Upper lobe of right lung (tissue), 1 donor: ENCODE measurements at regions not wholly inside any gene's neighbourhood (a gene's known extent, or its start where the extent isn't known, plus 50 kb on each side); places are given as distances from the start of the nearest gene placed in this dataset.
"Not testable (repeated sequence)": the region's sequence is repeated elsewhere in the genome, so short reads cannot be mapped to it uniquely, and the experiment has no call there.

Experiments
- ATAC-seq: fragments of 200-7000 bp; cut with Tn5 transposase; one replicate; pipeline ENCODE4 v1.9.1; 2020; ENCODE audit warnings: mild to moderate bottlenecking, moderate library complexity
- DNase-seq: peaks from one replicate; pipeline ENCODE4 v3.0.0-alpha.2; 2020
- H3K27ac ChIP-seq: fragments of 200-600 bp; one replicate; pipeline ENCODE4 v1.8.0; 2022
- H3K27me3 ChIP-seq: fragments of 200-600 bp; one replicate; pipeline ENCODE4 v1.8.0; 2022; ENCODE audit warnings: mild to moderate bottlenecking
- H3K36me3 ChIP-seq: fragments of 200-600 bp; one replicate; pipeline ENCODE4 v1.8.0; 2022
- H3K4me1 ChIP-seq: fragments of 200-600 bp; one replicate; pipeline ENCODE4 v1.8.0; 2022
- H3K4me3 ChIP-seq: fragments of 200-600 bp; one replicate; pipeline ENCODE4 v1.8.0; 2022; ENCODE audit warnings: mild to moderate bottlenecking
- H3K9me3 ChIP-seq: fragments of 200-600 bp; one replicate; pipeline ENCODE4 v1.8.0; 2022
- intact Hi-C: fragments of 100-400 bp; cut with DNase I; formaldehyde crosslinking; loops from one replicate; pipeline ENCODE4 v1.11.0; 2022
- TF ChIP-seq, protein P1 (sequence below): fragments of 200-600 bp; IDR thresholded peaks from one replicate; pipeline ENCODE4 v1.8.0; 2022; ENCODE audit warnings: antibody characterized with exemption
- donor health status: DM: no; HTN: yes; CAD: no; lungs with severe emphysema.

DNA sequence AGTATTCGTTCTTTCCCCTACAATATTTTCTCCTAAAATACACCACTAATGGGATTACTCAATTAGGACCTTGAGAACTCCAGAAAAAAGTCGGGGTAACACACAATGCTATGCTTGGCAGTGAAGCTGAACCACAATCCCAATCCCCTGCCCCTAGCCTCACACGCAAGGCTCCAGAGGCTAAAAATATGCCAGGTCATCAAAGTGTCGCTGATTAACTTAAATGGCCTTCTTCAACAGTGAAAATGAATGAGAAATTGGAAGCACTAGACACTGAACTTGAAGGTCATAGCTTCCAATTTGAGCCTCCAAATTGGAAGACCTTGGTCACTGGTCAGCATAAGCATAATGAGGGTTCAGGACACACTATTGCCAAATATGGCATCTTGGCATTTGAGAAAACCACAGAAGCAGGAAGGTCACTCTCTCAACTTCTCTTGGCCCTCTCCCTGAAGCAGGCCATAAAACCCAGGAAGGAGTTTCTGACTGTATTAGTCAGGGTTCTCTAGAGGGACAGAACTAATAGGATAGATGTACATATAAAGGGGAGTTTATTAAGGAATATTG is 86.0 kb upstream of the SATB2 start:
- no peak overlapping the region for H3K27ac ChIP-seq
- no peak for DNase-seq
- intact Hi-C loops, result no loop called here
- no peak overlapping the region for H3K4me3 ChIP-seq
- no peaks in the 10 kb centered on the region for H3K4me1 ChIP-seq
- ATAC-seq, result no peak
- H3K36me3 ChIP-seq, result no peaks in the 10 kb centered on the region
- TF ChIP-seq, protein P1, sequence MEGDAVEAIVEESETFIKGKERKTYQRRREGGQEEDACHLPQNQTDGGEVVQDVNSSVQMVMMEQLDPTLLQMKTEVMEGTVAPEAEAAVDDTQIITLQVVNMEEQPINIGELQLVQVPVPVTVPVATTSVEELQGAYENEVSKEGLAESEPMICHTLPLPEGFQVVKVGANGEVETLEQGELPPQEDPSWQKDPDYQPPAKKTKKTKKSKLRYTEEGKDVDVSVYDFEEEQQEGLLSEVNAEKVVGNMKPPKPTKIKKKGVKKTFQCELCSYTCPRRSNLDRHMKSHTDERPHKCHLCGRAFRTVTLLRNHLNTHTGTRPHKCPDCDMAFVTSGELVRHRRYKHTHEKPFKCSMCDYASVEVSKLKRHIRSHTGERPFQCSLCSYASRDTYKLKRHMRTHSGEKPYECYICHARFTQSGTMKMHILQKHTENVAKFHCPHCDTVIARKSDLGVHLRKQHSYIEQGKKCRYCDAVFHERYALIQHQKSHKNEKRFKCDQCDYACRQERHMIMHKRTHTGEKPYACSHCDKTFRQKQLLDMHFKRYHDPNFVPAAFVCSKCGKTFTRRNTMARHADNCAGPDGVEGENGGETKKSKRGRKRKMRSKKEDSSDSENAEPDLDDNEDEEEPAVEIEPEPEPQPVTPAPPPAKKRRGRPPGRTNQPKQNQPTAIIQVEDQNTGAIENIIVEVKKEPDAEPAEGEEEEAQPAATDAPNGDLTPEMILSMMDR, result no peak
- no peaks in the 10 kb centered on the region for H3K9me3 ChIP-seq
- H3K27me3 ChIP-seq, result no peaks in the 10 kb centered on the region

GRCh38 chr2:199535445-199536177 is 77.9 kb upstream of the SATB2 start:
- DNase-seq, result no peak
- intact Hi-C loops, result no loop called here
- TF ChIP-seq, protein P1, result no peak
- Histone ChIP-seq H3K27ac (no peak overlapping the region), H3K4me1 (no peaks in the 10 kb centered on the region), H3K36me3 (no peaks in the 10 kb centered on the region), H3K4me3 (no peak overlapping the region), H3K9me3 (no peaks in the 10 kb centered on the region), H3K27me3 (no peaks in the 10 kb centered on the region)
- ATAC-seq, result no peak

GRCh38 chr2:199533873-199534272 is 76.1 kb upstream of the SATB2 start:
- DNase-seq, H3K4me1 ChIP-seq, H3K36me3 ChIP-seq, ATAC-seq, H3K27ac ChIP-seq, H3K27me3 ChIP-seq, intact Hi-C loops, H3K9me3 ChIP-seq, H3K4me3 ChIP-seq: not testable (repeated sequence)

DNA sequence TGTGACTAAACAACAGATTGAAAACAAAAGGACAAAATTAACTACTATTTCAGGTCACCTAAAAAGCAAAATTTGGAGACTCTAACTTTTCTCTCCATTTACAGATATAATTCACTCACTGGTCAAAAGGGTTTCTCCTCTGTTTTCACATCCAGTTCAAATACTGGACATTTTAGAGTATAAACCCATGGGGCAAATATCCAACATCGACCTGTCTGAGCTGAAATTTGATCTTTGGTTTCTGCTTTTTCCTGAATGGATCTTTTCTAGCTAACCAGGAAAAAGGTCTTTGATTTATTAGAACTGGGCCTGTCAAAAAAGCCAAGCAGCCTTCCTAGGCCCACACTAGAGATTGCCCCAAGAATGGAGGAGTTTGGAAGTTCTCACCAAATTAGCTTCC is 69.3 kb upstream of the SATB2 start:
- DNase-seq (no peak), ATAC-seq (no peak)
- Histone ChIP-seq H3K4me3 (no peak overlapping the region), H3K36me3 (no peaks in the 10 kb centered on the region), H3K27me3 (no peaks in the 10 kb centered on the region), H3K9me3 (no peaks in the 10 kb centered on the region), H3K4me1 (no peaks in the 10 kb centered on the region), H3K27ac (no peak overlapping the region)
- intact Hi-C loops, result no loop called here
- TF ChIP-seq, protein P1, result no peak

- Histone ChIP-seq H3K27ac (no peak overlapping the region), H3K4me1 (no peaks in the 10 kb centered on the region), H3K4me3 (no peak overlapping the region), H3K9me3 (no peaks in the 10 kb centered on the region), H3K36me3 (no peaks in the 10 kb centered on the region), H3K27me3 (no peaks in the 10 kb centered on the region)
- intact Hi-C loops, result no loop called here
- TF ChIP-seq, protein P1, result no peak
- DNase-seq (no peak), ATAC-seq (no peak)
Observed at GRCh38 chr2:199524689-199525574, 67.2 kb upstream of the SATB2 start.

DNA sequence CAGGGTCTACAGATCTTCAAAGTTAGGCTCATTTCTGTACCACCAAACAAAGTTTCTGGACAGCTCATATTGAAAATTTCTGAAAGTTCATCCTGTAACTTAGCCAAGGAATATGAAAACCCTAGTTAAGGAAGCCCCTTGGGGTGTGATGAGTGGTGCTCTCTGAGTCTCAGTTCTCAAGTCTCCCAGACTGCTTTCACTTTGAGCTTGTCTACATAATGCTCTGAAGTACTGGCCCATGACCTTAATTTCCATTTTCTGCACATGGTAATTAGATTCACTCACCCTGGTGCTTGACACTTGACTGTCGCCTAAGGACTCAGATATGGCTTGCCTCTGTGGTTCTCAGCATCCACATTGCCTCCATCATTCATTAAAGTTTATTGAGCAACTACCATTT is 51.7 kb upstream of the SATB2 start:
- no peak for ATAC-seq
- Histone ChIP-seq H3K4me1 (no peaks in the 10 kb centered on the region), H3K27me3 (peaks cover 9% of the 10 kb centered on the region), H3K36me3 (no peaks in the 10 kb centered on the region), H3K9me3 (no peaks in the 10 kb centered on the region), H3K4me3 (no peak overlapping the region), H3K27ac (no peak overlapping the region)
- TF ChIP-seq, protein P1, result no peak
- DNase-seq, result no peak
- intact Hi-C loops, result no loop called here
